ENCODE measurements at regions not wholly inside any gene's neighbourhood (a gene's known extent, or its start where the extent isn't known, plus 50 kb on each side); places are given as distances from the start of the nearest gene placed in this dataset.

GRCh38 chr6:165219629-165220028 is 89.8 kb downstream of the C6orf118 start:
- Histone ChIP-seq H3K9me2 (replicated peaks; ENCODE audit: low read depth, low read length) (no peaks in the 10 kb centered on the region), H3F3A (ENCODE audit: low read depth) (no peaks in the 10 kb centered on the region), H2AFZ (ENCODE audit: low read length) (no peak overlapping the region), H3K4me3 (ENCODE audit: low read length, poor library complexity, severe bottlenecking) (no peak overlapping the region), H3K4me2 (ENCODE audit: low read depth, low read length, poor library complexity, severe bottlenecking) (no peak overlapping the region), H3K9ac (ENCODE audit: low read depth, low read length, poor library complexity, severe bottlenecking) (no peak overlapping the region), H3K36me3 (ENCODE audit: insufficient read depth, low read length) (no peaks in the 10 kb centered on the region), H4K20me1 (ENCODE audit: insufficient read depth, low read length, poor library complexity, severe bottlenecking) (no peaks in the 10 kb centered on the region), H3K79me2 (ENCODE audit: insufficient read depth, low read length) (no peaks in the 10 kb centered on the region), H3K4me1 (ENCODE audit: insufficient read depth, low read length, poor library complexity, severe bottlenecking) (no peaks in the 10 kb centered on the region), H3K27me3 (ENCODE audit: insufficient read depth, low read length, poor library complexity, severe bottlenecking) (no peaks in the 10 kb centered on the region), H3K9me3 (ENCODE audit: insufficient read depth, low read depth, low read length) (no peaks in the 10 kb centered on the region)
- TF ChIP-seq EZH2phosphoT487 (IDR thresholded peaks at IDR 0.05; ENCODE audit: borderline replicate concordance) (no peak), CTCF (conservative IDR thresholded peaks at IDR 0.05; ENCODE audit: low read length) (no peak)

- TF ChIP-seq EZH2phosphoT487 (IDR thresholded peaks at IDR 0.05; ENCODE audit: borderline replicate concordance) (no peak), CTCF (conservative IDR thresholded peaks at IDR 0.05; ENCODE audit: low read length) (no peak)
- Histone ChIP-seq H2AFZ (ENCODE audit: low read length) (no peak overlapping the region), H3K4me2 (ENCODE audit: low read depth, low read length, poor library complexity, severe bottlenecking) (no peak overlapping the region), H4K20me1 (ENCODE audit: insufficient read depth, low read length, poor library complexity, severe bottlenecking) (no peaks in the 10 kb centered on the region), H3F3A (ENCODE audit: low read depth) (no peaks in the 10 kb centered on the region), H3K4me1 (ENCODE audit: insufficient read depth, low read length, poor library complexity, severe bottlenecking) (no peaks in the 10 kb centered on the region), H3K9me2 (replicated peaks; ENCODE audit: low read depth, low read length) (no peaks in the 10 kb centered on the region), H3K79me2 (ENCODE audit: insufficient read depth, low read length) (no peaks in the 10 kb centered on the region), H3K9ac (ENCODE audit: low read depth, low read length, poor library complexity, severe bottlenecking) (no peak overlapping the region), H3K36me3 (ENCODE audit: insufficient read depth, low read length) (no peaks in the 10 kb centered on the region), H3K4me3 (ENCODE audit: low read length, poor library complexity, severe bottlenecking) (no peak overlapping the region), H3K9me3 (ENCODE audit: insufficient read depth, low read depth, low read length) (no peaks in the 10 kb centered on the region), H3K27me3 (ENCODE audit: insufficient read depth, low read length, poor library complexity, severe bottlenecking) (no peaks in the 10 kb centered on the region)
Observed at GRCh38 chr6:165218829-165219228, 90.6 kb downstream of the C6orf118 start.

GRCh38 chr6:165206798-165207197 is 102.6 kb downstream of the C6orf118 start:
- Histone ChIP-seq H2AFZ (ENCODE audit: low read length) (no peak overlapping the region), H4K20me1 (ENCODE audit: insufficient read depth, low read length, poor library complexity, severe bottlenecking) (no peaks in the 10 kb centered on the region), H3K9me2 (replicated peaks; ENCODE audit: low read depth, low read length) (no peaks in the 10 kb centered on the region), H3K4me3 (ENCODE audit: low read length, poor library complexity, severe bottlenecking) (no peak overlapping the region), H3K36me3 (ENCODE audit: insufficient read depth, low read length) (no peaks in the 10 kb centered on the region), H3K79me2 (ENCODE audit: insufficient read depth, low read length) (no peaks in the 10 kb centered on the region), H3K9ac (ENCODE audit: low read depth, low read length, poor library complexity, severe bottlenecking) (no peak overlapping the region), H3K27me3 (ENCODE audit: insufficient read depth, low read length, poor library complexity, severe bottlenecking) (no peaks in the 10 kb centered on the region), H3K9me3 (ENCODE audit: insufficient read depth, low read depth, low read length) (no peaks in the 10 kb centered on the region), H3K4me2 (ENCODE audit: low read depth, low read length, poor library complexity, severe bottlenecking) (no peak overlapping the region), H3K4me1 (ENCODE audit: insufficient read depth, low read length, poor library complexity, severe bottlenecking) (no peaks in the 10 kb centered on the region), H3F3A (ENCODE audit: low read depth) (no peaks in the 10 kb centered on the region)
- TF ChIP-seq CTCF (conservative IDR thresholded peaks at IDR 0.05; ENCODE audit: low read length) (no peak), EZH2phosphoT487 (IDR thresholded peaks at IDR 0.05; ENCODE audit: borderline replicate concordance) (no peak)
